ENCODE measurements at regions not wholly inside any gene's neighbourhood (a gene's known extent, or its start where the extent isn't known, plus 50 kb on each side); places are given as distances from the start of the nearest gene placed in this dataset.

DNA sequence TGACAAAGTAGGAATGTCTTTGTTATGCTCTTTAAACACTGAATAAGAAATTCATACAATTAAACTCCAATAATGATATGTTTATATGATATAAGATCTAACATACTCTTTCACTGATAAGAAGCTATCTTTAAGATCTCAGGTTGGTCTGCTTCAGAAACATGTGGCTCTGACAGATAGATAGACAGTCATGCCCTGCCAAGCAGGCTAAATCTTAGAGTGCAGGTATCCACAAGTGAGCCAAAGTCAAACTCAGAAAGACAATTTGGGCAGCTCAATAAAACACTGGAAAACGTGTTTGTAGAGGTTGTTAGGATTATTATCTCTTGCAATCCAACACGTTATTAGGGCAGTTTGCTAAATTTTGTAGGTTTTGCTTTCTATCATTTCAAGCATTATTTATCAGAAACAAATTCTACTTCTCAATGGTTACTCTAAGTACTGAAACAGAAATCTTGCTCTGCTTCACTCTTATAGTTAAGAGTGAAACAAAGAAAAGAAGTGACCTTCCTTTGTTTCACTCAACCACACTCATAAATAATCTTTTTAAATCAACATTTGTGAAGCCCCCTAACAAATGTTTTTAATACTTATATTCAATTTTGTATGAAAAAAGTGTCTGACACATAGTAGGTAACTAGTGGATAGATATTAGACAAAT, 1255.6 kb downstream of the DIAPH3 start:
- TF ChIP-seq, protein P1, sequence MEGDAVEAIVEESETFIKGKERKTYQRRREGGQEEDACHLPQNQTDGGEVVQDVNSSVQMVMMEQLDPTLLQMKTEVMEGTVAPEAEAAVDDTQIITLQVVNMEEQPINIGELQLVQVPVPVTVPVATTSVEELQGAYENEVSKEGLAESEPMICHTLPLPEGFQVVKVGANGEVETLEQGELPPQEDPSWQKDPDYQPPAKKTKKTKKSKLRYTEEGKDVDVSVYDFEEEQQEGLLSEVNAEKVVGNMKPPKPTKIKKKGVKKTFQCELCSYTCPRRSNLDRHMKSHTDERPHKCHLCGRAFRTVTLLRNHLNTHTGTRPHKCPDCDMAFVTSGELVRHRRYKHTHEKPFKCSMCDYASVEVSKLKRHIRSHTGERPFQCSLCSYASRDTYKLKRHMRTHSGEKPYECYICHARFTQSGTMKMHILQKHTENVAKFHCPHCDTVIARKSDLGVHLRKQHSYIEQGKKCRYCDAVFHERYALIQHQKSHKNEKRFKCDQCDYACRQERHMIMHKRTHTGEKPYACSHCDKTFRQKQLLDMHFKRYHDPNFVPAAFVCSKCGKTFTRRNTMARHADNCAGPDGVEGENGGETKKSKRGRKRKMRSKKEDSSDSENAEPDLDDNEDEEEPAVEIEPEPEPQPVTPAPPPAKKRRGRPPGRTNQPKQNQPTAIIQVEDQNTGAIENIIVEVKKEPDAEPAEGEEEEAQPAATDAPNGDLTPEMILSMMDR (conservative IDR thresholded peaks at IDR 0.05 in 1 of 2, IDR thresholded peaks at IDR 0.05 in 1 of 2; ENCODE audit: extremely low read depth in 1 of 2, insufficient read depth in 1 of 2, low read depth in 1 of 2, low read length in 2 of 2), result no peak
- TF ChIP-seq EZH2 (IDR thresholded peaks at IDR 0.05; ENCODE audit: borderline replicate concordance, low read length), result no peak

All from mammary epithelial cell (primary cell).